ENCODE measurements at regions not wholly inside any gene's neighbourhood (a gene's known extent, or its start where the extent isn't known, plus 50 kb on each side); places are given as distances from the start of the nearest gene placed in this dataset.
"Not testable (repeated sequence)": the region's sequence is repeated elsewhere in the genome, so short reads cannot be mapped to it uniquely, and the experiment has no call there.

GRCh38 chr1:149279512-149279911 is 176.2 kb upstream of the NBPF9 start:
- not testable (repeated sequence) for DNase-seq

- DNase-seq: not testable (repeated sequence)
Measured at GRCh38 chr1:149284773-149285172, 181.4 kb upstream of the NBPF9 start.

DNA sequence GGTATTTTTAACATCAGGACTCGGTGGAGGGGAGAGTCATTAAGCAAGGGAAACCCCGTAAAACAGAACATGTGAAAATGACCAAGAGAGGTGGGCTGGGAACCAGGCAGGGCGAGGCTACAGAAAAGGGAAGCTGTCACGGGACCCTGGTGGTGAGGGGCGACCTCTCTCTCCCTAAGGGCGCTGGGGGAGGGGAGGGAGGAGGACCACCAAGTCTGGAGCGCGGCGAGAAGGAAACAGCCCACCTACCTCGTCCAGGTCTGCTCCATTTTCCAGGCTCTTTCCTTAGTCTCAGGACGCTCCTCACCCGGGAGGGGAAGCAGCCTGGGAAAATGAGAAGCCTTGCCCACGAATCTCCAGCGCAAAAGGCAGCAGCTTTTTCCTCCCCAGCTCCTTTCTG is 181.9 kb upstream of the NBPF9 start:
- DNase-seq: not testable (repeated sequence)

GRCh38 chr1:149285638-149286037 is 182.3 kb upstream of the NBPF9 start:
- not testable (repeated sequence) for DNase-seq

DNA sequence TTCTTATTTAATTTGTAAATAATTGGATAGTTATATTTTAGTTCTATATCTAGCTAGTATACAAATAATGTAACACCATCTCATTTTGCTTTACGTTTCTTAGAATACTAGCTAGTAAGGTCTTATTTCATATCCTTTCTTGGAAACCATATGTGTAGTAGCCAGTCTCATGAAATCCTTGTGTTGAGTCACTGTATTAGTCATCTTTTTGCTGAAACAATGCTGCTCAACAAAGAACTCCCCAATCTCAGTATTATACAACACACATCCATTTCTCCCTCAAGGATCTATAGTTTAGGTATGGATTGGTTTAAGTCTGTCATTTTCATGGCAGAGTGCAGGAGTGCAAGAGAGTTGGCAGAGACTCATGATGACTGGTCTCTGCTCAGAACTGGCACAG is 185.2 kb upstream of the NBPF9 start:
- DNase-seq: not testable (repeated sequence)

GRCh38 chr1:149300478-149301218 is 174.2 kb upstream of the NBPF19 start:
- DNase-seq: not testable (repeated sequence)

GRCh38 chr1:149301282-149301681 is 173.6 kb upstream of the NBPF19 start:
- DNase-seq: not testable (repeated sequence)

DNA sequence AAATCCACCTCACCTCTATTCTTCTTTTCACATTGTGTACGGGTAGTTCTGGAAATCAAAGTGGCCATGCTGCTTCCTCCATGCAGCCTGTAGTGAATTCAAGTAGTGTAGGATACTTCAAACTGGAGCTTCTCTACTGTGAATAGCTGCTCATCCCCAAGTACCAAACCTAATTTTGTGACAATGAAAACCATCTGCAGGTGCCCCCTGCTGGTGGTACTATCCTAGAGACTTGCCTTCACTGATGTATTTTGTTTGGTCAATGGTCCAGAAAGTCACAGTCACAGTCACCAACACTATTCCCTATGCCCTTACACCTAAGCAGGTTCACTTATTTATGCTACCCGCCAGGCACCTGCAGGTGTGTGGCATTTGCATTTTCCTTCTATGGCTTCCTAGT is 170.0 kb upstream of the NBPF19 start:
- DNase-seq: not testable (repeated sequence)

DNA sequence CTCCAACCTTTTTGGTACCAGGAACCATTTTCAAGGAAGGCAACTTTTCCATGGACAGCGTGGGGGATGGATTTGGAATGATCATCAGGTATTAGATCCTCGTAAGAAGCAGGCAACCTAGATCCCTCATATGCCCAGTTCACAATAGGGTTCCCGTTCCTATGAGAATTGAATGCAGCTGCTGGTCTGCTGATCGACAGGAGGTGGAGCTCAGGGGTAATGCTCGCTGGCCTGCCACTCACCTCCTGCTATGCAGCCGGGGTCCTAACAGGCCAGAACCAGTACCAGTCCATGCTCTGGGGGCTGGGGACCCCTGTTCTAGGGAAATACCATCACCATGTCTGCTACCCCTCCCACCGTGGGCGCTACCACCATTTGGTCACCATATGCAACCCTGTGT is 167.2 kb upstream of the NBPF19 start:
- not testable (repeated sequence) for DNase-seq

DNA sequence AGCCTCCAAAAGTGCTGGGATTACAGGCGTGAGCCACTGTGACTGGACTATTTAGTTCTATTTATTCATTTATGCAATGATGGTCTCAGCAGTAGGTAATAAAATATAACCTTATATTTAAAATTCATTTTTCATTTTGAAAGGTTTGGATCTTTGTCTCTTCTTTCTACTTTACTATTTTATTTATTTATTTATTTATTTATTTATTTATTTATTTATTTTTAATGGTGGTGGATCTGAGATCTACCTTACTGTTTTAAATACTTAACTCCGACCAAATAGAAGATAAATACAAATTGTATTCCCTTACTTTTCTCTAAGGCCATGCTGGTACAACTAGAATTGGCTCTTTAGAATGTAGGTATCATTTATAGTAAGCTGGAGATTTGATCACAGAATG is 159.9 kb upstream of the NBPF19 start:
- DNase-seq: not testable (repeated sequence)

GRCh38 chr1:149320971-149321731 is 153.7 kb upstream of the NBPF19 start:
- not testable (repeated sequence) for DNase-seq

GRCh38 chr1:149321732-149322016 is 153.2 kb upstream of the NBPF19 start:
- not testable (repeated sequence) for DNase-seq

DNA sequence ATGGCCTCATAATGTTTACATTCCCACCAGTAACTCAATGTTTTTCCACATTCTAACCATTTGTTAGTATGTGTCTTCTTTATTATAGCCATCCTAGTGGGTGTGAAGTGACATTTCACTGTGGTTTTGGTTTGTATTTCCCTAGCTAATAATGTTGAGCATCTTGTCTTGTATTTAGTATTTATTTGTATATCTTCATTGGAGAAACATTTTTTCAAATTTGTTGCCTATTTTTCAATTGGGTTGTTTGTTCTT is 144.8 kb upstream of the NBPF19 start:
- not testable (repeated sequence) for DNase-seq

DNA sequence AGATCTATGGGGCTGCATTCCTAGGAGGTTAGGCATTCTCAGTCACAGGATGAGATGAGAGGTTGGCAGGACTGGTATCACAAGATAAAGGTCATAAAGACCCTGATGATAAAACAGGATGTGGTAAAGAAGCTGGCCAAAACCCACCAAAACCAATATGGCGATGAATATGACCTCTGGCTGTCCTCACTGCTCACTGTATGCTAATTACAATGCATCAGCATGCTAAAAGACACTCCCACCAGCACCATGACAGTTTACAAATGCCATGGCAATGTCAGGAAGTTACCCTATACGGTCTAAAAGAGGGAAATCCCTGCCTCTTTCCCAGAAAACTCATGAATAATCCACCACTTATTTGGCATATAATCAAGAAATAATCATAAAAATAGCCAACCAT is 138.8 kb upstream of the NBPF19 start:
- not testable (repeated sequence) for DNase-seq

DNA sequence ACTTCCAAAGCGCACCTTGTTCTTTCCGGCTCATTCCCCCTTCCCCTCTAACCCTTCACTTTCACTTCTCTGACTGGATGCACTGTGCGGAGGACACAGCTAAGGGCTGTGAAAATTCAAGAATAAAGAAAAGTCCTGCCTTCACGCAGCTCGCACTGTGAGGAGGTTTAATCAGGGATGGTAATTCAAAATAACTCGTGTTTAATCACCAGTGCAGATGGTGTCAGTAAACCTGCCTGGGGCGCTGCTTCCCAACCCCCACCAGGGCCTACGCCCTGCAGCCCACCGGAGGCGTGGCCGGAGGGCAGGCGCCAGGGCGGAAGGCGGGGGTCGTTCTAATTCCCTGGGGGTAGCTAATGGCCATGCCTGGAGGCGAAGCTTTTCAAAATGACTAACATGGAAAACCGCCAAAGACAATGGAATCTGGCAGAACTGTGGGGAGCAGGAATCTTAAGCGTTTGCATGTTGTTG is 136.6 kb upstream of the NBPF19 start:
- DNase-seq: not testable (repeated sequence)

- DNase-seq: not testable (repeated sequence)
Measured at GRCh38 chr1:149338698-149339097, 136.1 kb upstream of the NBPF19 start.

- DNase-seq: not testable (repeated sequence)
Measured at GRCh38 chr1:149349448-149349847, 125.4 kb upstream of the NBPF19 start.

GRCh38 chr1:149352205-149352604 is 122.6 kb upstream of the NBPF19 start:
- not testable (repeated sequence) for DNase-seq

DNA sequence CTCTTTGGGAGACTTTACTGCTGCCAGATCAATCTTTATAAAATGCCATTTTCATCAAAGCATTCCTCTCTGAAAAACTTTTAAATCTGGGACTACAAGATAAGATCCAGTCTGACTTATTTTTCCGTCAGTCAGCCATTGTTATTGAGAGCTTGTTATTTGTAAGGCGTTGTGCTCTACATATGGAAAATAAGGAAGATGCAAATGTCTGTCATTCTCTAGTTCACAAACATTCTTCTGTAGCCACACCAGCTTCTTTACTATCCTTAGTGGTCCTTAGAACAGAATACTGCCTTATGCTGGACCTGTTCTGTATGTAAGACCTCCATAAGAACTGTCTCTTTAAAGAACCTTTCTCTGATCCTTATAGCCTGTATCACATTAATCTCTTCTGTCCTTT is 120.3 kb upstream of the NBPF19 start:
- DNase-seq: not testable (repeated sequence)

DNA sequence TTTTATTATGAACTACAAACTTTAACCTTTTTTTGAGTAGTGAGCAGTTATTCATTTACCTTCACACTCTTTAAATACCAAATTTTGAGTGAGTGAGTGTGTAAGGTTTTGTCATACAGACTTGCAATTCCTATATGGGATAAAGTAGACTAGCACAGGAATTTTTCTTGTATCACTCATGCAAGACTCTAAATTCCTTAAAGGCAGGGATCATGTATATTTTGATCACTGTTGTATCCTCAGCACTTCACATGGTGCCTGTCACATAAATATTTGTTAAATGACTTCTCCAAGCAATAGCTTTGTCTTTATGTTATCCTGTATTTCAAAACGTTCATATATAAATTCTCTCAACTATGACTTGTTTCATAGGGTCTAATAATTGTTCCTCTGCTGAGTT is 119.1 kb upstream of the NBPF19 start:
- not testable (repeated sequence) for DNase-seq

- DNase-seq: not testable (repeated sequence)
Measured at GRCh38 chr1:149356152-149356551, 118.7 kb upstream of the NBPF19 start.

- DNase-seq: not testable (repeated sequence)
Measured at GRCh38 chr1:149360351-149360750, 114.5 kb upstream of the NBPF19 start.

- not testable (repeated sequence) for DNase-seq
Measured at GRCh38 chr1:149361310-149361709, 113.5 kb upstream of the NBPF19 start.

GRCh38 chr1:149364188-149364981 is 110.5 kb upstream of the NBPF19 start:
- not testable (repeated sequence) for DNase-seq

Data from NCI-H446 (cell line).